Stomach smooth muscle (tissue), 2 donors: ENCODE measurements at regions not wholly inside any gene's neighbourhood (a gene's known extent, or its start where the extent isn't known, plus 50 kb on each side); places are given as distances from the start of the nearest gene placed in this dataset.

Source experiments
- H3K27ac ChIP-seq: one replicate; pipeline ENCODE4 v1.7.0; 2013; ENCODE audit warnings: mild to moderate bottlenecking, low read length, inconsistent platforms
- H3K27me3 ChIP-seq, 2 donors: one replicate each; pipeline ENCODE4 v1.7.0; 2013; ENCODE audit warnings: low read length in 2 of 2; ENCODE audit not compliant: insufficient read depth in 2 of 2, control insufficient read depth in 1 of 2
- H3K36me3 ChIP-seq, 2 donors: one replicate each; pipeline ENCODE4 v1.7.0; 2013; ENCODE audit warnings: low read length in 2 of 2; ENCODE audit not compliant: control insufficient read depth in 2 of 2, insufficient read depth in 2 of 2
- H3K4me1 ChIP-seq: one replicate; pipeline ENCODE4 v1.7.0; 2013; ENCODE audit warnings: low read length; ENCODE audit not compliant: control insufficient read depth, insufficient read depth
- H3K4me3 ChIP-seq, 2 donors: one replicate each; pipeline ENCODE4 v1.7.0; 2013; ENCODE audit warnings: low read length in 2 of 2
- H3K9ac ChIP-seq, 2 donors: one replicate each; pipeline ENCODE4 v1.7.0; 2013; ENCODE audit warnings: low read length in 2 of 2, mild to moderate bottlenecking in 1 of 2
- H3K9me3 ChIP-seq, 2 donors: one replicate each; pipeline ENCODE4 v1.7.0; 2013; ENCODE audit warnings: low read length in 2 of 2; ENCODE audit not compliant: control insufficient read depth in 2 of 2
- donor health status: healthy.
- donor health status: Pancreatic carcinoma.

GRCh38 chr18:64407606-64408005 is 258.7 kb upstream of the LINC00305 start:
- H3K27ac ChIP-seq = no peak overlapping the region
- no peaks in the 10 kb centered on the region for H3K4me1 ChIP-seq
- no peak overlapping the region for H3K4me3 ChIP-seq
- H3K27me3 ChIP-seq = no peaks in the 10 kb centered on the region
- no peaks in the 10 kb centered on the region for H3K9me3 ChIP-seq
- H3K9ac ChIP-seq = no peak overlapping the region
- no peaks in the 10 kb centered on the region for H3K36me3 ChIP-seq

GRCh38 chr18:64405161-64405560 is 256.3 kb upstream of the LINC00305 start:
- Histone ChIP-seq H3K27ac (no peak overlapping the region), H3K9me3 (no peaks in the 10 kb centered on the region), H3K36me3 (no peaks in the 10 kb centered on the region), H3K4me1 (no peaks in the 10 kb centered on the region), H3K27me3 (no peaks in the 10 kb centered on the region), H3K9ac (no peak overlapping the region), H3K4me3 (no peak overlapping the region)

GRCh38 chr18:64403784-64404503 is 255.1 kb upstream of the LINC00305 start:
- H3K4me1 ChIP-seq = no peaks in the 10 kb centered on the region
- no peaks in the 10 kb centered on the region for H3K36me3 ChIP-seq
- H3K9me3 ChIP-seq = no peaks in the 10 kb centered on the region
- no peak overlapping the region for H3K4me3 ChIP-seq
- no peak overlapping the region for H3K9ac ChIP-seq
- no peak overlapping the region for H3K27ac ChIP-seq
- no peaks in the 10 kb centered on the region for H3K27me3 ChIP-seq

GRCh38 chr18:64402636-64403035 is 253.7 kb upstream of the LINC00305 start:
- no peak overlapping the region for H3K27ac ChIP-seq
- H3K9me3 ChIP-seq = no peaks in the 10 kb centered on the region
- no peak overlapping the region for H3K4me3 ChIP-seq
- H3K9ac ChIP-seq = no peak overlapping the region
- no peaks in the 10 kb centered on the region for H3K27me3 ChIP-seq
- no peaks in the 10 kb centered on the region for H3K36me3 ChIP-seq
- H3K4me1 ChIP-seq = no peaks in the 10 kb centered on the region

- Histone ChIP-seq H3K27ac (no peak overlapping the region), H3K27me3 (no peaks in the 10 kb centered on the region), H3K4me1 (no peaks in the 10 kb centered on the region), H3K9me3 (no peaks in the 10 kb centered on the region), H3K36me3 (no peaks in the 10 kb centered on the region), H3K4me3 (no peak overlapping the region), H3K9ac (no peak overlapping the region)
Observed at GRCh38 chr18:64401268-64402060, 252.6 kb upstream of the LINC00305 start.

- Histone ChIP-seq H3K9me3 (no peaks in the 10 kb centered on the region), H3K9ac (no peak overlapping the region), H3K27me3 (no peaks in the 10 kb centered on the region), H3K4me3 (no peak overlapping the region), H3K27ac (no peak overlapping the region), H3K36me3 (no peaks in the 10 kb centered on the region), H3K4me1 (no peaks in the 10 kb centered on the region)
Observed at GRCh38 chr18:64399566-64399965, 250.7 kb upstream of the LINC00305 start.

- Histone ChIP-seq H3K27me3 (no peaks in the 10 kb centered on the region), H3K27ac (no peak overlapping the region), H3K4me3 (no peak overlapping the region), H3K4me1 (no peaks in the 10 kb centered on the region), H3K9me3 (no peaks in the 10 kb centered on the region), H3K9ac (no peak overlapping the region), H3K36me3 (no peaks in the 10 kb centered on the region)
Observed at GRCh38 chr18:64398320-64398719, 249.4 kb upstream of the LINC00305 start.

GRCh38 chr18:64392202-64392601 is 243.3 kb upstream of the LINC00305 start:
- Histone ChIP-seq H3K9ac (no peak overlapping the region), H3K27ac (no peak overlapping the region), H3K9me3 (no peaks in the 10 kb centered on the region), H3K36me3 (no peaks in the 10 kb centered on the region), H3K4me1 (no peaks in the 10 kb centered on the region), H3K4me3 (no peak overlapping the region), H3K27me3 (no peaks in the 10 kb centered on the region)

- H3K9ac ChIP-seq = no peak overlapping the region
- no peaks in the 10 kb centered on the region for H3K4me1 ChIP-seq
- no peak overlapping the region for H3K27ac ChIP-seq
- no peaks in the 10 kb centered on the region for H3K27me3 ChIP-seq
- H3K9me3 ChIP-seq = no peaks in the 10 kb centered on the region
- no peak overlapping the region for H3K4me3 ChIP-seq
- no peaks in the 10 kb centered on the region for H3K36me3 ChIP-seq
Observed at GRCh38 chr18:64384101-64384500, 235.2 kb upstream of the LINC00305 start.

GRCh38 chr18:64380117-64380516 is 231.2 kb upstream of the LINC00305 start:
- no peak overlapping the region for H3K27ac ChIP-seq
- no peaks in the 10 kb centered on the region for H3K27me3 ChIP-seq
- H3K36me3 ChIP-seq = no peaks in the 10 kb centered on the region
- H3K4me1 ChIP-seq = no peaks in the 10 kb centered on the region
- no peak overlapping the region for H3K4me3 ChIP-seq
- H3K9me3 ChIP-seq = no peaks in the 10 kb centered on the region
- no peak overlapping the region for H3K9ac ChIP-seq

- Histone ChIP-seq H3K9me3 (no peaks in the 10 kb centered on the region), H3K27ac (no peak overlapping the region)
Observed at GRCh38 chr18:64379662-64380061, 230.8 kb upstream of the LINC00305 start.

More at GRCh38 chr18:64379662-64380061, 230.8 kb upstream of the LINC00305 start:
- Histone ChIP-seq H3K27me3 (no peaks in the 10 kb centered on the region), H3K9ac (no peak overlapping the region), H3K4me3 (no peak overlapping the region), H3K36me3 (no peaks in the 10 kb centered on the region), H3K4me1 (no peaks in the 10 kb centered on the region)
